CD4-positive, alpha-beta T cell treated with Interleukin-15 for 1 hour (primary cell): ENCODE measurements at regions not wholly inside any gene's neighbourhood (a gene's known extent, or its start where the extent isn't known, plus 50 kb on each side); places are given as distances from the start of the nearest gene placed in this dataset.

Experiments used
- DNase-seq: peaks from one replicate; pipeline ENCODE4 v3.0.0-alpha.2; 2020

- DNase-seq = no peak
Observed at GRCh38 chr2:217570394-217570793, 432.4 kb downstream of the TNS1 start.

GRCh38 chr2:217568289-217568971, 434.4 kb downstream of the TNS1 start:
- DNase-seq = no peak

DNA sequence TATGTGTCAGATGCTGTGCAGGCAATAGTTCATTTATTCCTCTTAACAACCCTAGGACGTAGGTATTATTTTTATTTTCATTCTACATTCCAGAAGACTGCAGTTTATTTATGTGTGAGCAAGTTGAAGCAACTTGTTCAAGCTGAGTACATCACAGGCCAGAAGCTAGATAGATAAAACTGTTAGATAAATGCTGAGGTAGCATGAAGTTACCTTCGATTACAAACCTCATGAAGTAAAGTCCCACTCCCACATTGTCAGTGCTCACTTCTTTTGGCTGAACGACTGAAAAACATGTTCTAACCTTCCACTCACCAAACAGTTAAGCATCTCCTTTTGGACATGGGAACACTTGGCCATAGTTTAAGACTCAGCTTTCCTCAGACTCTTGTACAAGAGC, 439.2 kb downstream of the TNS1 start:
- DNase-seq = no peak

DNA sequence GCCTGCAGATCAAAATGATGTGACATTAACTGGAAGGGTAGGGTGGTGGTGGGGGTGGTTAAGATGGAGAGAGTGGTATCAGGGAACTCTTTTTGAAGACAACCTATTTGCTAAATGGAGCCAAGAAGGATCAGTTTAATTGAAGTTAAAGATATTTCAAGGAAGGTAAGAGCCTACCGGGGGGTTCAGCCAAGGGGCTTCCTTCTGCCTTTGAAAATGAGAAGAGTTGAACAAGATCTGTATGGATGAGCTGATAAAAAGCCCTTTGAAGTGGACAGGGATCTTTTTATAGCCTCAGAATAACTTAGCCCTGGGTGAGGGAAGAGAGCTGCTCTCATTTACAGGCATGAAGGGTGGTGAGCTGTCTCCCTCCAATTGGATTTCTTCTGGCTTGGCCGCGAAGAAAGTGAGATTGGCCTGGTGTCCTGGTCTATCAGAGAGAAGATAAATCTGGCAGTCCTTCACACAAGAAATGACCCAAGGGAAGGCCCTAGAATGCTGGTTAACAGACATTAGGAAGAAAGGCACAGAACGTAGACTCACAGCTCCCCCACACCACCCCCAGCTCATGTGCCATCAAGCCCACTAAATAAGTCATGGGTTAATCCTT, 439.8 kb downstream of the TNS1 start:
- DNase-seq = no peak

GRCh38 chr2:217559084-217559483, 443.7 kb downstream of the TNS1 start:
- DNase-seq = no peak

DNA sequence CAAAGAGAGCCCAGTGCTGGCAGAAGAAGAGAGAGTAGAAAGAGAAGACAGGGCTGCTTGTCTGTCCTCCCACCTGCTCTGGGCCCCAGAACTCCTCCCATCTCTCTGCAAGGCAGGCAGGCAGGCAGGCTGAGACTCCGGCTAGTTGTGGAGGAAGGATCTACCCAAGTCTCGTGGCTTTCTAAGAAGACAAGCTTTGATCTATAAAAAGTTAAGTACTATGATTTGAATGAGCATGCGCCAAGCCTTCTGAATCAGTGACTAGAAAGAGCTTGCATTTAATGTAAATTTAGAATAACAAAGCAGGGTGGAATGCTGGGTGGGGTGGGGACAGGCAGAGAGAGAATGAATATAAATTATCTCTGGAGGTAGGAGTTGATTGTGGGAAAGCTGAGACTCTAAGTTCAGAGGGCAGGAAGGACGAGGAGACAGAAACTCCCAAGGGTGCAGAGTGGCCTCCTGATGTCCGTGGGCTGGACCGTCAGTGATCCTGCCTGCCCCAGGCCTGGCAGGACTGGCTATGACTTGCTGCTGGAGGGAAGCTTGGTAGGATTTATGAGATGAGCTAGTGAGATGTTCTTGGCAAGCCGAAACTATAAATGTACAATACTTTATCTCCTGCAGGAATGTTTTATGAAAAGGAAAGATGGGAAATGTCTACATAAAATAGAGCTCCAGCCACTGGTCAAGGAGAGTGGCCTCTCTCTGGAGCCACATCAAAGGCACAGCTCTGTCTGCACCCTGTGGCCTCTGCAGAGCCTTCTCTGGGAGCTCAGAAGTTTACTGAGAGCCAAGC, 447.5 kb downstream of the TNS1 start:
- DNase-seq = no peak

DNA sequence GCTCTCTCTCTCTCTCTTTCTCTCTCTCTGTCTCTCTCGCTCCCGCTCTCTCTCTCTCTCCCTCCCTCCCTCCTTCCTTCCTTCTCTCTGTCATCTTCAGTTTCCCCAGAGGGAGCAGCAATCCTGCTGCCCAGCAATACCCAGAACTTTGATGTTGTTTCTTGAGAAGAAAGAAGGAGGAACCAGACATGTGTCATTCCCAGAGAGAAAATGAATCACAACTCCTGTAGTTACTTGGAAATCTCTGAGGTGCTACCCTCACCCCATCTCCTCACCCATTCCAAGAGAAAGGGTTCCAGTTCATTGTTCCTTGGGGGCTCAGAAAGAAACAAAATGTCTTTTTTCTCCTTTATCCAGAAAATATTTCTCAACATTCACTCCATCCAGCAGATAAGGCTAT, 449.1 kb downstream of the TNS1 start:
- no peak for DNase-seq

- DNase-seq = no peak
Observed at GRCh38 chr2:217553202-217553601, 449.6 kb downstream of the TNS1 start.

- DNase-seq = no peak
Observed at GRCh38 chr2:217552081-217552480, 450.7 kb downstream of the TNS1 start.

GRCh38 chr2:217551252-217551899, 451.4 kb downstream of the TNS1 start:
- DNase-seq = no peak

DNA sequence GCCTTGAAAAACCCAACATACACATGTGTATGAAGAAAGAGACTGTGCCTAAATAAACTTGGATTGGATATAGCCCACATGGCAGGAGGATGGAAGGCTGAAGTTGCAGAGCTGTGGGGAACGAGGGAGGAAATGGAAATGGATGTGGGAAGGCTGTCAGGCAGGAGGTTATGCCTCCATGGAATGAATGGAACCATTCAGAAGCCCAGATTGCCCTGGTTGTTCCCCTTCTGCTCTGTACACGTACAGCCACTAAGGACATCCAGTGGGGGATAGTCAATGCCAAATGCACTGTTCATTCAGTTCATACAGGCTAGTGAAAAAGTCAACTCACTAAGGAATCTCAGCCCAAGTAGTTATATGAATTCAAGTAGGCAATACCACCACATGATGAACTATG, 463.7 kb downstream of the TNS1 start:
- DNase-seq = no peak

DNA sequence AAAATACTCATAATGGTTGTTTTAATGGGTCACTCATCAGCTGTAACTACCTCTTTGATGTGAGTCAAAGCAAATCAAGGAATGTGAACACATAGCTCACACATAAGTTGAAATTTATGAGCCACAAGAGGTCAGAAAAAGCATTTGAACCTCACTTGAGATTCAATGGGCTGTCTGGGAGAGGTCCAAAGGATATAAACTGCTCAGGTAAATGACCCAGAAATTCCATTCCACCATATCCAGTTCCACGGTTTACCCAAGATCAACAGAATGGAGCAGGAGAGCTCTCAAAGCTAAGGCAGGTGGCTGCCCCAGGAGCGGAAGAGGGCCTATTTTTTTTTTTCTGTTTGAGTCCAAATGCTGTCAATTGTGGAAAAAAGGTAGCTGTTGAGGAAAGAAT, 464.1 kb downstream of the TNS1 start:
- no peak for DNase-seq

GRCh38 chr2:217535957-217536708, 466.7 kb downstream of the TNS1 start:
- DNase-seq = no peak

- DNase-seq = no peak
Observed at GRCh38 chr2:217530392-217531090, 472.3 kb downstream of the TNS1 start.

GRCh38 chr2:217529271-217529670, 473.5 kb downstream of the TNS1 start:
- no peak for DNase-seq

- DNase-seq = no peak
Observed at GRCh38 chr2:217527590-217528202, 475.1 kb downstream of the TNS1 start.

DNA sequence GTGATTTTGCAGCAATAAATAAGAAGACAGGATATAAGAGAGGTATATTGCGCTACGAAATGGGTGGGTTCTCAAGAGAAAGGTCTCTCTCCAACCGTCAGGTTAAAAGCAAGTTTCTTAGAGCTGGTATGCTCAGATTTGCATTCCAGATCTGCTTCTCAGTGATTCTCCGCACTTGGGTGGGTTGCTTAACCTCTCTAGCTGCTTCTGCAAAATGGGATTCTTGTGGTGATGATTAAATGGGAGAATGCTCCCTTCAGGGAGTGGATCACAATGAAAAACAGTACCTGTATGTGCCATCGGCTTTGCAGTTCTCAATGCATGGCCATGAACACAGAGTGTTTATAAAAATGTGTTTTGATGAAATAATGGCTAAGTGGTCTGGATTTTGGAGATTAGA, 477.7 kb downstream of the TNS1 start:
- DNase-seq = no peak

GRCh38 chr2:217523286-217523685, 479.5 kb downstream of the TNS1 start:
- DNase-seq = no peak

DNA sequence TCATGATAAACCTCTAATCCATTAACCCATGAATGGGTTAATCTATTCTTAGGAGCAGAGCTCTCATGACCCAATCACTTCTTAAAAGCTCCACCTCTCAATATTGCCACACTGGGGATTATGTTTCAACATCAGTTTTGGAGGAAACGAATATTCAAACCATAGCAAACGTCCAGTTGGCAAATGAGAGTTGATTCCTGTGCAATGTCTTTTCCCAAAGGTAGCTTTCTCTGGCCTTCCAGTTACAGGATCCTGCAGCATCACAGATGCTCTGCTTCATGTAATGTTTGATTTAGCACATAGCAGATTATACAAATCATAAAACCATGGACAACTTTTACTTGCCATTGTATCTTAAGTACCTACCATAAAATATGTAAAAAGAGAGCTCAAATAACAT, 481.0 kb downstream of the TNS1 start:
- DNase-seq = no peak

DNA sequence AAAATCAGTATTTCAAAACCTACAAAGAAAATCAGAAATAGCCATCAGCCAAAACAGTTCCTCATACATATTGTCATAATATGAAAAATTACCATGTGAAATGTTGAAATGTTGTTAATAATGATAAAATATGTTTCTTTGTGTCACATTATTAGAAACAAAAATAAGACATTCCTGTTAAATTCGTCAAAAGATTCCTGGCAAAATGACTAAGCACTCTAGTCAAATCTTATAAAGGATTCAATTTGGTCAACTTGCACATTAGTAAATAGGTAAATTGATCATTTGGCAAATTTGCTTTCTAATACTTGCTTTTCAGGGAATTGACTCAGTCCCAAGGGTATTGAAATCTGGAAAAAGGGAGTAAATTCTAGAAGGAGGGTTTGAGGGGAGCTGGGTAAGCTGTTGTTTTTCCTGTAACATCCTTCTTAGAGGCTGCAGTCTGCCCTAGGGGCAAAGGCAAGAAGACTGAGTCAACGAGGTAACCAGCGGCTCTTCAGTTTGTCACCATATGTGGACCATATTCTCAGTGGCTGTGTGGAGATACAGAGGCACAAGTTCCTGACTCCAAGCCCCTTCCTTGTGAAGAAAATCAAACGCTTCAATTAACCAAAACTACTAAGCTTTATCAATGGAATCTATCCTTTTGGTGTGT, 482.3 kb downstream of the TNS1 start:
- DNase-seq = no peak

DNA sequence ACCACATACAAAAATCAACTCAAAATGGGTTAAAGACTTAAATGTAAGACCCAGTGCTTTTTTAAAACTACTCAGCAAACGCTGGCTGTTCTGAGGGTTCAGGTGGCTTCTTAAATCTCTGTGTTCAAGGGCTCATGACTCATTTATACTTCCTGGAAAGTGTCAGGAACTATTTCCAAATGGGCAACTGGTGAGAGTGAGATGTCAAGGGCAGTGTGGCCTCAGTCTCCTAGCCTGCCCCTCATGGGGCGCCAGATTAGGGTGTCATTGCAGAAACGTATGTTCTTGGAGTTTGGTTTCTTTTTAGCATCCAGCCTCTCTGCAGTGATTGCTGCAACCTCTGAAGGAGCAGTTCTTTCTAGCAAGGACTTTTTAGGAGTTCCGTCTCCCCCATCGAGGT, 485.4 kb downstream of the TNS1 start:
- DNase-seq = no peak
